Left renal pelvis (tissue), 4 donors: ENCODE measurements at regions not wholly inside any gene's neighbourhood (a gene's known extent, or its start where the extent isn't known, plus 50 kb on each side); places are given as distances from the start of the nearest gene placed in this dataset.

Source experiments
- DNase-seq, 4 donors: peaks; one replicate each; pipeline ENCODE4 v3.0.0-alpha.2; 2013; ENCODE audit warnings: low read depth in 4 of 4, low spot score in 3 of 4

DNA sequence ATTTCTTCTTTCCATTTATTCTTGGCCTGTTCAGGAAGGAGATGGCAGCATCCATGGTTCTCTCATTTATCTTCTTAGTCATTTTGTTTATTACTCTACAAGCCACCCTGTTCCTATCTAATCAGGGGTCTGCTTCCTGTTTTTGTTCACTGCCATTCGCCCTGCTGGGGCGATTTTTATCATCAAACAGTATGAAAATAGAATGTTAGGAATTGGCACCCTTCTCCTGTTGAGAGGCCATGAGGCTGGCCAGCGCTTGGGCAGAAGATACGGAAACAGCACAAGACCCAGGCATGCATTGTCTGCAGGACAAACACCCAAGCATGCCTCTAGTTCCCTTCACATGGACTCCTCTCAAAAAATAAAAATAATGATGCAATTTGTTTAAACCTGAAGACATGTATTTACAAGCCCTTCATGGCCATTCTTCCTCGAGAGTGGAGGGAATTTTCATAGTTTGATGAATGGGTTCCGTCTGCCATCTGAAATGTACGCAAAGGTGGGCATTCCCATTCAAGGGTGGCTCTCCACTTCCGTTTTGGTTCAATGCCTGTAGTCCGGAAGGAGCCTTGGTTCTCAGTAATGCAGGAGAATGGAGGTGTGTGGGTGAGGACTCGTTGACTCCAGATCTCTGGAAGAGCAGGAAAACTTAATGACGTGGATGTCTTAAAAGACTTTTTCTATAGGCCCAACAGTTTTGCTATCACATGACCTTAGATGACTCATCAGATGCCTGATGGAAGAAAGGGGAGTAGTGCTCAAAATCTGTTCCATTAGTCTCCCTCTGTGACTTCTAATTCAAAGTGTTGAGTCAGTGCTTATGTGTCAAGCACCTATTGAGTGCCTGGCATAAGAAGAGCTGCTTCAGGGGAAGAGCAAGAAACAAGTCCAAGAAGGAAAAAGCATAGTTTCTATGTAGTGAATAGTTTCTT lies 252.4 kb upstream of the TBX3 start:
- DNase-seq: no peak

DNA sequence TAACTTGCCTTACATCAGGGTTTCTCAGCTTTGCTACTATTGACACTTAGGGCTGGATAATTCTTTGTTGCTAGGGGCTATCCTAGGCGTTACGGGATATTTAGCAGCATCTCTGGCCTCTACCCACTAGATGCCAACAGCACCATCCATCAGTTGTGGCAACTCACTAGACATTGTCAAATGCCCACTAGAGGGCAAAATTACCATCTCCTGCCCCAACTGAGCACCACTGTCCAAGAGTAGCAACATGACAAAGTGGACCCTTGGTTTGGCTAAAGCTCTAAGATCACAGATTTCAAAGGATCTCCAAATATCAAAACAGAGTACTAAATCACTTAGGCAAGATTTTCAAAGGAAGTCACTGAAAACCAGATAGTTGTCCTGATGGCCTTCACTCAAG lies 251.7 kb upstream of the TBX3 start:
- DNase-seq: no peak

DNA sequence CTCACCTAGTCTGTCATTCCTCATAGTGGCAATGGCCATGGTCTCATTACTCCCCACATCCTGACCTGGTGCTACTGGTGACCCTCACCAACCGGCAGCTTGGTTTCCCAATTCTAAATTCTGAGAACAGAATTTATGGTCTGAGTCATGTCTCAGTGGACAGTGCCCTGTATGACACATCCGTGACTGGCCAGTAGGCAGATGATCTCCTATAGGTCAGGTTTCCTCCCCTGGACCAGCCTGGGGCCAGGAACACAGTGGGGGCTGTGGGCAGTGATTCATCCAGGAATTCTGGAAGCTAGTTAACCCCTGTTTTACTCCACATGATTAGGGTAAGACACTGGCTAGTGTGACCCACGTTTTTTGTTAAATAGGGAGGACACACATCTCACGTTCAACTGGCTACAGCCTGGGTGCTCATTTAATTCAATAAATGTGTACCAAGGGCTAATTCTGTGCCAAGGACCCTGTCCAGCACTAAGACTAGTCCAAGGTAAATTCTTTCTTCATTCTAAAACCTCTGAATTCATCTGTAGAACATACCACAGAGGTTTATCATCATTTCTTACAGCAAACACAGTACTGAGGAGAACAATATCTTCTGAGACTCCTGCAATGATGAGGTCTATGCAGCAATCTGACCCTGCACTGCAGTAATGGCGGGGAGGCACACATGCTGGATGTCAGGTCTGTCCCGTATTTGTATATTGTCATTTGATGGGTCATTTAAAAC lies 249.6 kb upstream of the TBX3 start:
- no peak for DNase-seq

DNA sequence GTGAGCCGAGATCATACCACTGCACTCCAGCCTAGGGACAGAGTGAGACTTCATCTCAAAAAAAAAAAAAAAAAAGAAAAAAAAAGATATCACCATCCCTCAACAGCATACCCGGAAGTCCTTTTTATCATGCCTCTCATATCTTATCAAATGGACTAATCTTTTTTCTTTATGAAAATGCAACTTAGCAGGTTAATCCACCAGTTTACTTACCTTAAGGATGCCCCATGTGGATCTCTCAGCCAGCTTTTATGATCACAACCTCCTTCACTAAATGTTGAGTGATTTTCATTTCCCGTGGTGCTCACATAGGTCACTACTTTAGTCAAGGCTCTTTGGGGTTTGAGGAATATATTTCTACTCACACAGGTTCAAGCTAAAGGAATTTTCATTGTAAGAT lies 248.8 kb upstream of the TBX3 start:
- no peak for DNase-seq

DNA sequence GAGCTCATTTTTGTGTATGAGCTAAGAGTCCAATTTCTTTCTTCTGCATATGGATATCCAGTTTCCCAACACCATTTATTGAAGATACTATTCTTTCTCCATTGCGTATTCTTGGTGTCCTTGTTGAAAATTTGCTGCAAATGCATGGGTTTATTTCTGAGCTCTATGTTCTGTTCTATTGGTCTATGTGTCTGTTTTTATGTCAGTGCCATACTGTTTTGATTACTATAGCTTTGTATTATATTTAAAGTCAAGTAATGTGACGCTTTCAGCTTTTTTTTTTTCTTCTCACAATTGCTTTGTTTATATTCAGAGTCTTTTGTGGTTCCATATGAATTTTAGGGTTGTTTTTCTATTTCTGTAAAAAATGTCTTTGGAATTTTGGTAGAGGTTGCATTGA lies 247.1 kb upstream of the TBX3 start:
- DNase-seq: no peak

DNA sequence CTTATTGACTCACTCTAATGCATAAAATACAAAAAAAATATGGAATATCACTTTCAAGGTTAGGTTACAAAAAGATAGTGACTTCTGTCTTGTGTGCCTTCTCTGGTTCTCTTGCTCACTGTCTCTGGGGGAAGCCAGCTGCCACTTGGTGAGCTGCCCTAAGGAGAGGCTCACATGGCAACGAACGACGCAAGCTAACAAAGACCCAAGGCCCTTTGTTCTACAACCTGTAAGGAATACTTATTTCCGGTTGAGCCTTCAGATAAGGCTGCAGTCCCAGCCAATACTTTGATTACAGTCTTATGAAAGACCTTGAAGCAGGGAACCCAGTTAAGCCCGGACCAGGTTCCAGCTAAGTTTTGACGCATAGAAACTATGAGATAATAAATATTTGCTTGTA lies 242.4 kb upstream of the TBX3 start:
- DNase-seq: no peak

DNA sequence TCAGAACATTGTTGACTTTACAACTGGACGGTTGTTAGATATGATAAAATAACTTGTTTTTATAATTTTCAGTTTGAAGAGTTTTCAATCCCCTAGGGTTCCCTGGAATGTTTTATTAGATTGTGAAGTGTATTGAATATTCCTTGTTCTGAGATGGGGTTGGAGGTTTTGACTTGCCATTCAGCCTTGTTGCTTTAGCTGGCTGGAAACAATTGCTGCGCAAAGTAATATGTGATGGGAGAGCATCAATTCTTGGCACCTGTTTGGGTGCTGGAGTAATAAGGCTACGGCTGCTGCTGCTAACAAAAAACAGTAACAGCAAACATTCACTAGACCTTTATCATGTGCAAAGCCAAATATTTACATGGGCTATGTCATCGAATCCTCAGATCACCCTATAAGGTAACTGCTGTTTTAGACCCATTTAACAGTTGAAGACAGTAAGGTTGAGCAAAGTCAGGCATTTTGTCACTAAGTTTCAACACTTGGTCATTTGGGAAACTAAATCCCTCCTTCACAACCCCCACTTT lies 241.0 kb upstream of the TBX3 start:
- DNase-seq: no peak

DNA sequence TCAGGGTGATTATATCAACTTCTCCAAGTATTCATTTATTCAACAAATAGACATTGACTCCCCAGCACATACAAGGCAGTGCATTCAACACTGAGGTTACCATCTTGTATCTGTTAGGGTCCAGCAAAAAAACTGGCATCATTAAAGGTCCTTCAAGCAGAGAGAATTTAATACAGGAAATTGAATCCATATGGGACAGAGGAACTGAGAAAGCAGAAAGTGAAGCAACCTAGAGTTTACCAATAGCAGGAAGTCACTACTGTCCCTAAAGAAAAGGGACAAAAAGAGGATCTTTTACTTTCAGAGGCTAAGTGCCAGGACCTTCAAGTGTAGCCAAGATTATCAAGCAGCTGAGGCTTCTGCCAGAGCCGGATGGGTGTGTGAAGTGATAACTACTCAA lies 237.8 kb upstream of the TBX3 start:
- DNase-seq: no peak

DNA sequence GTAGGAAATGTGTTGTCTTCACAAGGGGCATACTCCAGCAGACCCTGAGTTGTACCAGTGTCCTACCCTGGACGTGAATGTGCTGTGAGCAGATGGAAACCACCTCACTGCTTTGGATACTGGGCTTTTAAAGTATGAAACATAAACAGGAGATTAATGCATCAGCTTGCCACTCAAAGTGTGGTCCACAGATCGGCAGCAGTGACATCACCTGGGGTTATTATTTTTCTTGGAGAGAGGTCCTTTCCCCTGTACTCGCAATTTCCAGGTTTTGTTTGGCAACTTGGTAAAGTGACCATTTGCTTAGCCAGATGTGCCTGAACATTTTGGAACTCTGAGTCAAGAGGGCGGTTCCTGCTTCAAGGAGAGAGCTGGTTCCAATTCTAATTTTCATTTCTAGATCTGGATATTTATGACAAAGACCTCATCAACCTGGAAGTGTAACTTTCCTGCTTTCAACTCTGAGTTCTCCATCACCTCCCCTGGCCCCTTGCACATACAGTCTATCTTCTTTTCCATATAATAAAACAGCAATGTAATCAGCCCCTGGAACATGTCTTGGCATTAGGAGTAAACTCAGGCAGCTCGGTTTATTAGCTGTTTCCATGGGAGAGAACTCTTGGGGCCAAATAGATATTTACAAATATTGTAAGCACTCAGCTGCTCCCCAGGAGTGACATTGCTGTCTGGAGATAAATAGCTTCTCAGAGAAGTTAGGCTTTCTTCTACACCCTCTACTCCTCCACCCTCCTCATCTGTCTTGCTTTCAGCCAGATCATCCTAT lies 237.0 kb upstream of the TBX3 start:
- DNase-seq: no peak

DNA sequence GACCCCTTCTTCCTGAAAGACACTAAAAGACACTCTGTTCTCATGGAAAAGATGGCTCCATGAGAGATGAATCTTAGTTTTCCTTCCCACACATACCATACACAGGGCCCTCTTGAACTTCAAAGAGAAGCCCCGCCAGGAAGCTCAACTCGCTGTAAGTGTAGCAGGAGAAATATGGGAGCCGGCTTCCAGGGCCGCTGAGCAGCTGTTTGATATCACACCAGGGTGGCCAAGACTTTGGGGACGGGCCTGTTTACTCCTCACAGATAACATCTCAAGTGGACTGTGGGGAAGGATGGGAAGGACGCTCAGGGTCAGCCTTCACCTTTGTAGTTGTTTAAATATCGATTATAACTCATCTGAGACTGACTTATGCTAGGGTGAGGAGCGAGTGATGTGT lies 235.5 kb upstream of the TBX3 start:
- peak in 1 of 4 donors; percentile 36 for DNase-seq

DNA sequence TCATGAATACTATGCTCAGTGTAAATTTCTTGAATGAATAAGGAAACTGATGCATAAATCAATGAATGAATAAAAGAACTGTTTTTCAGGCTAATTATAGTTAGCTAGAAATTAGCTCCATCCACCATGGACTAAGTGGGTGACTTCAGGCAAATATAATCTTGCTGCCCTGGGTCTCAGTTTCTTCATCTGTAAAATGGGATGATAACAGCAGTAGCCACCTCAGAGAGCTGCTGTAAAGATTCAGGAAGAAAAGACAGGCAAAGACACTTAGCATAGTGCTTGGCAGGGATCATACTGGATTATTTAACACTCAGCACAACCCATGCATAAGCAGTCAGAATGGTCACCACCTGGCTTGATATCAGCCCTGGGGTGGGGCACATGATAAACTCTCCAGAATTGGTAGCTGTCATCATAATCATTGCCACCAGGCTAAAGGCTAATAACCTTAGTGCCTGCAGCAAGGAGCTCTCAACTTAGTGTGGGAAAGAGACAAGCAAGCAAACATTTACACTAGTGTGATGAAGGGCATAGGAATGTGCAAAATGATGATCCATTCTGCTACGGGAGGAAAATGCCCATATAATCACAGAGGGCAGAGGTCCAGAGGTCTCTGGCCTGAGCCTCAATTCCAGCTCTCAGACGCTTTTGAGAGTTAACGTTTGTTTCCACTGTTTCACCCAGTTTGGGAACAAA lies 234.7 kb upstream of the TBX3 start:
- no peak for DNase-seq

DNA sequence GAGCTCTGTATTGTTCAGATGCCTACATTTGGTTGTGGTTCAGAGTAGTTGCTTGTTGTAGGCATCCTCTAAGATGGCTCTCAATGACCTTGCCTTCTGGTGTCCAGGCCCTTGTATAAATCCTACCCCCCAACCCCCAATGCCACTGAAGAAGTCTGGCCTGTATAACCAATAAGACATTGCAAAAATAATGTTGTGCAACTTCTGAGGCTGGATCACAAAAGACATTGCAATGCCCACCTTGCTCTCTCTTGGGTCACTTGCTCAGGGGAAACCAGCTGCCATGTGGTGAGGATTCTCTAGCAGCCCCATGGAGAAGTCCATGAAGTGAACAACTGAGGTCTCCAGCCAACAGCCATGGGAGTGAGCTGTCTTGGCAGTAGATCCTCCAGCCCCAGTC lies 234.0 kb upstream of the TBX3 start:
- no peak for DNase-seq

DNA sequence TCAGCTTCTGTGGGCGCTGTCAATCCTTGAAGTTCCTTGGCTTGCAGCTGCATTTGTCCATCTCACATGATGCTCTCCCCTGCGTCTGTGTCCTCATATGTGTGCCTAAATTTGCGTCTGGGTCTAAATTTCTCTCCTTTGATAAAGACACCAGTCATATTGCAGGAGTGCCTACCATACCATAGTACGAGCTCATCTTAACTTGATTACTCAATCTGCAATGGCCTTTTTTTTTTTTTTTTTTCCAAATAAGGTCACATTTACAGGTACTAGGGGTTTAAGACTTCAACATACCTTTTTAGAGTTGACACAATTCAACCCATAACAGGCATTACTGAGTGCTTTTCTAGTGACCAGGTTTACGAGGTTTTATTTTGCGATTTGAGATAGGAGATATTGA lies 233.3 kb upstream of the TBX3 start:
- no peak for DNase-seq

DNA sequence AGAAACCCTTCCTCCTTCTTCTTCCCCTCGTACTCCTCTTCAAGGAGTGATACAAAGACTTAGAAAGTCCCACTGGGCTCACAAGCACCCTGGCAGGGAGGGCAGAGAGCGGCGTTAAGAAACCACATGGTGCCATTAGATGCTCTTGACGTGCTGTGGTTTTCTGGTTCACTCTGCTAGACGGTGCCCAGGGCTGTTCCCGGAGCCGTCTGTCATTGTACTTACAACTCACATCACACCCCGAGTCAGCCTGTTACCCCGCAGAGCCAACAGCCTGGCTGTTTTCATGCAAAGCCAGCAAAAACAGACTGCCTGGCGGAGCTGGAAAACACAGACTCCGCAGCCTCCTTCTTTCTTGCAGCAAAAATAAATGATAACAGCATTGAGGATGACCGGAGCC lies 232.6 kb upstream of the TBX3 start:
- DNase-seq: no peak

DNA sequence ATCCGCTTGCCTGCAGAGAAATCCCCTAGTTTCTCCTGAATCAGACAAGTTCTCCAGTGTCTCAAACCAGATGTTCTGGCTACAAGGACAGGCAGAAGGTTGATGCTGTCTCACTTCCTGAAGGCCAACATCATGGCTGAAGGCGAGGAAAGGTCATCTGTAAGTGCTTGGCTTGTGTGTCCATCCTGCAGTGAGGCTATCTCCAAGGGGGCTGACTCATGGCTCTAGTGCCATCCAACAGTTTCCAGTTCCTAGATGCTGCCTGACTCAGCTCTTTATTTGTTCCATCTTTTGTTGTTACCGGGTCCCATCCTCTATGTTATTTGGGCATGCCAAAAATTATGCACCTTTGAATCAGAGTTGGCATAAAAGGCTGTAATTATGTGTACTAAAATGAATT lies 232.1 kb upstream of the TBX3 start:
- DNase-seq: no peak

DNA sequence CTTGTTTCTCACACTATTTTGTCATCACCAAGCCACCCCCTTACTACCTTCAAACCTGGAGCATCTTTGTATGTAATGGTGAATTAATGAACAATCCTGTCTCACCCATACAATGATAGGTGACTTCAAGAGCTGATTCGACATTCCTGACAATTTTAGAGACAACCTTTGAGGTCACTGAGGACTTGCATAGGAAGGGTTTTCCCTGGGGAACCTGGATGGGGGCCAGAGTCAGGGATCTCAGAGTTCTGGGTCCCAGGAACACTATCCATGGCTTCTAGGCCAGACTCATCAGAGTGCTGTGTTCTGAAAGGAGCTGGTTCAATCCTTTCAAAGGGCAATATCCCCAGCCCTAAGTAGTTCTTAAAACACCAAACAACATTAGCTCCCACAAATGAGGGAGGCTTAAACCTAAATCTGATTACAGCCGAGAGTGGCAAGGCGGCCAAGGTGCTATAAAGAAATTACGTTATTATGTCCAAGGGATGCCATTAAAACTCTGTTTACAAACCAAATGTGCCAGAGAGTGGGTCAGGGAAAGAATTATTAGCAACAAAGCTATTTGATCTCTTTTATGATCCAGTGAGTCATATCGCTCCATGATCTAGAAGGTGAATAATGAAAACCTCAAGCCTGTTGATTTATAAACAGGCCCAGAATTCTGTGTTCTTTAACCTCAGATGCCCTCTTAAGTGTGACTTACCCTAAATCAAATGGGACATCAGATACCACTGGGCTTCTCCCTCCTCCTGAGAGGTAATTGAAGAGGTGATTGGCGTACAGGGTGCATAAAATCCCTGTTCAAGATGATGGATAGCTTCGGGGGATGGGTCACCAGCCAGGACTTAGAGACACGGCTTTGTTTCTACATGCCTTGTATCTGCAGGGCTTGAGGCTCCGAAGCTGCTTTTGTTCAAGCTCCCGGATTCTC lies 230.2 kb upstream of the TBX3 start:
- DNase-seq: peak in 1 of 4 donors; percentile 51

DNA sequence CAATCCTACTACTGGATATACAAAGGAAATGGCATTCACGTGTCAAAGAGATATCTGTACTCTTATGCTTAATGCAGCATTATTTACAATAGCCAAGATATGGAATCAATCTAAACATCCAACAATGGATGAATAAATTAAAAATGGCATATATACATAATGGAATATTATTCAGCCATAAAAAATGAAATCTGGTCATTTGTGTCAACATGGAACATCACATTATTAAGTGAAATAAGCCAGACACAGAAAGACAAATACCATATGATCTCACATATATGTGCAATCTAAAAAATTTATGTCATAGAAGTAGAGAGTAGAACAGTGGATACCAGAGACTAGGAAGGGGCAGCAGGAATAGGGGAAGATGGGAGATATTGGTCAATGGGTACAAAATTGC lies 228.8 kb upstream of the TBX3 start:
- no peak for DNase-seq

DNA sequence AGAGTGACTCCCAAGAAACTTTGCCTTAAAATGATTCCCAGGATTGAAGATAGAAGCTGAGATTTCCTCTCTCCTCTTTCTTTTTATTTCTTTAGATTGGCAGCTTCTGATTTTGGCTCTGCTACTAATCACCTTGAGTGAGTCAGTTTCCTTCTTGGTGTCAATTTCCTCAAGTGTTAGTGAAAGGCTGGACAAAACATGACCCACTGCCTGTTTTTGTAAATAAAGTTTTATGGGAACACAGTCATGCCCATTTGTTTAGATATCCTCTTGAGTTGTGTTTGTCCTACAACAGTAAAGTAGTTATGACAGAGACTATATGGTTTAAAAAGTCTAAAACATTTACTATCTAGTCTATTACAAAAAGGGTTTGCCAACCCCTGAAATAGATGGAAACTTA lies 227.2 kb upstream of the TBX3 start:
- DNase-seq: no peak

DNA sequence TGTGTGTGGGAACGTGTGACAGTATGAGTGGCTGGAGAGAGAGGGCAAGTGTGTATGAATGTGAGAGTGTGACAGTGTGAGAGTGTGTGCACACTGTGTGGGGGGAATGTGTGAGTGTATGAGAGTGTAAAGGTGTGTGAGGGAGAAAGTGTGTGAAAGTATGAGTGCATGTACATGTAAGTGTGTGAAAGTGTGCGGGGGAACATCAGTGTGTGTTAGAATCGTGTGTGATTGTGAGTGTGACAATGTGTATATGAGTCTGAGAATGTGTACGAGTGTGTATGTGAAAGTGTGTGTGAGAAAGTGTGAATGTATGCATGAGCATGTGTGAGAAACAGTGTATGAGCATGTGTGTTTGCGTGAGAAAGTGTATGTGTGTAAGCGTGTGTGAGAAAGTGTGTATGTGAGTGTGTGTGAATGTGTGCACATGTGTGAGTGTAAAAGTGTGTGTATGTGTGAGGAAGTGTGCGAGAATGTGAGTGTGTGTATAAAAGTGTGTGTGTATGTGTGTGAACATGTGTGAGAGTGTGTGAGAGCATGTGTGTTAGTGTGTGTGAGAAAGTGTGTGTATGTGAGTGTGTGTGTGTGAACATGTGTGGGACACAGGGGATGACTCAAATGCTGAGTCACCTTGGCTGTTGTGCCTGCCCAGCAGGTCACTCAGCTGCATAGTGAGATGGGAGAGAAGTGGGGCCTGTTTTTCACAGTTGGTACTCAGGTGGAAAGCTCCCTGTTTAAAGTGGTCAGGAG lies 220.5 kb upstream of the TBX3 start:
- no peak for DNase-seq
